ENCODE measurements at regions not wholly inside any gene's neighbourhood (a gene's known extent, or its start where the extent isn't known, plus 50 kb on each side); places are given as distances from the start of the nearest gene placed in this dataset.

DNA sequence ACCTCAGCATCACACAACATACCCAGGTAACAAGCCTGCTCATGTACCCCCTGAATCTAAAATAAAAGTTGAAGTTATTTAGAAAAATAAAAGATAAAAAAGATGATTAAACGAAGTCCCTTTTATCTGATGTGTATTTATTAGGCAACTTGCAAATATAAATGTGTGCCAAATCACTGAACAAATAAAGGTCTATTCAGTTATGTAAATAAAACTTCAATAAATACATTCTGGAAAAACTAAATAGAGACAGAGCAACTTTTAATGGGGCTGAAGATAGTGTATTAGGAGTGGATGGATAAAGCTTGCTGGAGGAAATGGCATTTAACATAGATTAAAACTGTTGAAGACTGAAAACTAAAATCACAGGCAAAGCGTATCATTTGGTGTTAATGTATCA is 678.0 kb upstream of the GRM7 start:
- TF ChIP-seq POLR2A (IDR thresholded peaks at IDR 0.05) = no peak
- TF ChIP-seq, protein P1, sequence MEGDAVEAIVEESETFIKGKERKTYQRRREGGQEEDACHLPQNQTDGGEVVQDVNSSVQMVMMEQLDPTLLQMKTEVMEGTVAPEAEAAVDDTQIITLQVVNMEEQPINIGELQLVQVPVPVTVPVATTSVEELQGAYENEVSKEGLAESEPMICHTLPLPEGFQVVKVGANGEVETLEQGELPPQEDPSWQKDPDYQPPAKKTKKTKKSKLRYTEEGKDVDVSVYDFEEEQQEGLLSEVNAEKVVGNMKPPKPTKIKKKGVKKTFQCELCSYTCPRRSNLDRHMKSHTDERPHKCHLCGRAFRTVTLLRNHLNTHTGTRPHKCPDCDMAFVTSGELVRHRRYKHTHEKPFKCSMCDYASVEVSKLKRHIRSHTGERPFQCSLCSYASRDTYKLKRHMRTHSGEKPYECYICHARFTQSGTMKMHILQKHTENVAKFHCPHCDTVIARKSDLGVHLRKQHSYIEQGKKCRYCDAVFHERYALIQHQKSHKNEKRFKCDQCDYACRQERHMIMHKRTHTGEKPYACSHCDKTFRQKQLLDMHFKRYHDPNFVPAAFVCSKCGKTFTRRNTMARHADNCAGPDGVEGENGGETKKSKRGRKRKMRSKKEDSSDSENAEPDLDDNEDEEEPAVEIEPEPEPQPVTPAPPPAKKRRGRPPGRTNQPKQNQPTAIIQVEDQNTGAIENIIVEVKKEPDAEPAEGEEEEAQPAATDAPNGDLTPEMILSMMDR (IDR thresholded peaks at IDR 0.05) = no peak
- H3K4me1 ChIP-seq = no peaks in the 10 kb centered on the region
- no peak overlapping the region for H3K27ac ChIP-seq
- H3K36me3 ChIP-seq = no peaks in the 10 kb centered on the region
- no peaks in the 10 kb centered on the region for H3K27me3 ChIP-seq
- no peaks in the 10 kb centered on the region for H3K9me3 ChIP-seq
- no peak for DNase-seq
- no peak overlapping the region for H3K4me3 ChIP-seq
- intact Hi-C loops (cut with DNase I; ENCODE audit: low total_unique reads) = no loop called here

DNA sequence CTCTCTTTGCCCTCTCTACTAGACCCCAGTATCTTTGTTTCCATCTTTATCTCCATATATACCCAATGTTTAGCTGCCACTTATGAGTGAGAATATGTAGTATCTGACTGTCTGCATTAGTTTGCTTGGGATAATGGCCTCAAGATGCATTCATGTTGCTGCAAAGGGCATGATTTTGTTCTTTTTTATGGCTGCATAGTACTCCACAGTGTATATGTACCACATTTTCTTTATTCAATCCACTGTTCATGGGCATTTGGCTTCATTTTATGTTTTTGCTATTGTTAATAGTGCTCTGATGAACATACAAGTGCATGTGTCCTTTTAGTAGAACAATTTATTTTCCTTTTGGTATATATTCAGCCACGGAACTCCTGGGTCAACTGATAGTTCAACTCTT is 671.5 kb upstream of the GRM7 start:
- TF ChIP-seq, protein P1 (IDR thresholded peaks at IDR 0.05) = no peak
- no peak for TF ChIP-seq POLR2A (IDR thresholded peaks at IDR 0.05)
- H3K4me3 ChIP-seq = no peak overlapping the region
- H3K27ac ChIP-seq = no peak overlapping the region
- no peaks in the 10 kb centered on the region for H3K36me3 ChIP-seq
- intact Hi-C loops (cut with DNase I; ENCODE audit: low total_unique reads) = no loop called here
- H3K4me1 ChIP-seq = no peaks in the 10 kb centered on the region
- DNase-seq = no peak
- H3K9me3 ChIP-seq = no peaks in the 10 kb centered on the region
- no peaks in the 10 kb centered on the region for H3K27me3 ChIP-seq

DNA sequence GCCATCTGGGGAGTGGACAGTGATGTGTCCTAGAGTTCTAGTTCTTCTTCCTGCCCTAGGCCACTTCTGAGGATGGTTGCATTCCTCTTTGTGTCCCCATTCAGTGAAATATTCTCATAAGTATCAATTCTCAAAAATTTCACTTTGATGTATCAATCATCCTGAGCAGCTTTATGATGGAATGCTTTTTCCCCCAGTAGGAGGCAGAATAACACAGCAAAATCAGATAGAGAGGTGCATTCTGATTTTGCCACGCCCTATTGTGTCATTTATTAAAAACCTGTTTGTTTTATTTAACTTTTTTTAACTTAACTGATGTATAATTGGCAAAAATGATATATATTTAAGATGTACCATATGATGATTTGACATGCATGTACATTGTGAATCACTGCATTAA is 656.0 kb upstream of the GRM7 start:
- no peak for DNase-seq
- Histone ChIP-seq H3K9me3 (no peaks in the 10 kb centered on the region), H3K36me3 (no peaks in the 10 kb centered on the region), H3K4me3 (no peak overlapping the region), H3K4me1 (no peaks in the 10 kb centered on the region), H3K27ac (no peak overlapping the region), H3K27me3 (no peaks in the 10 kb centered on the region)
- intact Hi-C loops (cut with DNase I; ENCODE audit: low total_unique reads) = no loop called here
- no peak for TF ChIP-seq POLR2A (IDR thresholded peaks at IDR 0.05)
- TF ChIP-seq, protein P1 (IDR thresholded peaks at IDR 0.05) = no peak

DNA sequence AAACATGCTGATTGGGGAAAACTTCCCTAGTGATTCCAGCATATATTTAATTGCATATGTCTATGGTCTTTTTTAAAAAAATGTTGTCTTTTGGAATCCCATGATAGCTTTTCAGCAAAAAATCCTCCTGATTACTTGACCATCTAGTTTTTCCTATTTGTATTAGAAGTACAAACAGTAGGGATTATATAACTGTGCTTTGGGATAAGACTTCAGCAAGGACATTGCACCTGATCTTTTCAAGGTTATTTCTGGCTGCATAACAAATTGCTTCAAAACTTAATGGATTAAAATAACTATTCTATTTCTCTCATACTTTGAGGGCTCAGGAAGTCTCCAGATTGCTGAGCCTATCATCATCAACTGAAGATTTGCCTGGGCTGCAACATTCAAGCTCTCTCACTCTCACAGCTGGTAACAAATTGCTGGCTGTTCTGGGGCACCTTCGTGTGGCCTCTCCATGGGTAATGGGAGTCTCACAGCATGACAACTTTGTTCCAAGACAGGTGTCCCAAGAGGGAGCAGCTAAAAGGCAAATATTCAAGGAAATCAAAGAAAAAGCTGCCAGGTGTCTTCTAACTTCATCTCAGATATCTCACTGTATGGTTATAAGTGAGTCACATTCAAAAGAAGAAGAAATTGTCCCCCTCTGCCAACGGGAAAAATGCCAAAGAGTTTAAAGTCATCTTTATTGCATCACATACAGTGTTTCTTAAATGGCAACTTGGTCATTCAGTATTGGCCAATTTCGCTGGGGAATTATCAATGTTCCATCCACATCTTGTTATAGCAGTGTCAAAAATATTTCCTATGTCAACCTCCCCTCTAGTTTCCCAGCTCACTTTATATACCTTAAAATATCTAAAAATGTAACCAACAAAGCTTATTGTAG is 644.5 kb upstream of the GRM7 start:
- TF ChIP-seq POLR2A (IDR thresholded peaks at IDR 0.05) = no peak
- TF ChIP-seq, protein P1 (IDR thresholded peaks at IDR 0.05) = no peak
- H3K27me3 ChIP-seq = no peaks in the 10 kb centered on the region
- H3K36me3 ChIP-seq = no peaks in the 10 kb centered on the region
- intact Hi-C loops (cut with DNase I; ENCODE audit: low total_unique reads) = no loop called here
- no peak overlapping the region for H3K4me3 ChIP-seq
- no peaks in the 10 kb centered on the region for H3K4me1 ChIP-seq
- DNase-seq = no peak
- no peaks in the 10 kb centered on the region for H3K9me3 ChIP-seq
- H3K27ac ChIP-seq = no peak overlapping the region

DNA sequence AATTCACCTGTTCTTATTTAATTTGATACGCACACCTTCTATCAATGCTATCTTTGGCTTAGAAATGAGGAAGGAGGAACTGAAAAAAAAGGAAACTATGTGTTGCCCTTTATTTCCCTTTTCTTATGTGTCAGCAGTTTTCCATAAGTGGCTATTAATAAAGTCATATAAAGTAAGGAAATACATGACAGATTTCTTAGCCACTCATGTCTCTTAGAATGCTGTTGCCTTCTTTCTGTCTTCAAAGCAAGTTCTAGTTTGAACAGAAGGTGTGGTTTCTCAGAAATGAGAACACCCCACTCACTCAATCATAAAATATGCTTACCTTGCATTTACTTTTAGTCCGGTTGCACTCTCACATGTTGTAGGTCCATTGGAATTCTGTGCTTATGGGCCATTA is 640.5 kb upstream of the GRM7 start:
- no peak for DNase-seq
- TF ChIP-seq, protein P1 (IDR thresholded peaks at IDR 0.05) = no peak
- TF ChIP-seq POLR2A (IDR thresholded peaks at IDR 0.05) = no peak
- intact Hi-C loops (cut with DNase I; ENCODE audit: low total_unique reads) = no loop called here
- Histone ChIP-seq H3K4me3 (no peak overlapping the region), H3K27me3 (no peaks in the 10 kb centered on the region), H3K9me3 (no peaks in the 10 kb centered on the region), H3K4me1 (no peaks in the 10 kb centered on the region), H3K27ac (no peak overlapping the region), H3K36me3 (no peaks in the 10 kb centered on the region)
